ENCODE measurements at regions not wholly inside any gene's neighbourhood (a gene's known extent, or its start where the extent isn't known, plus 50 kb on each side); places are given as distances from the start of the nearest gene placed in this dataset.

- TF ChIP-seq ZHX2 (IDR thresholded peaks at IDR 0.05; ENCODE audit: low read depth) = no peak
- TF ChIP-seq ZHX2 (CRISPR knock-in tag; IDR thresholded peaks at IDR 0.05; ENCODE audit: borderline replicate concordance) = no peak
- no peak; the same call in 1 of the 2 replicates for TF ChIP-seq NCOR1 (IDR thresholded peaks at IDR 0.05; ENCODE audit: borderline replicate concordance, low read length)
- no peak for TF ChIP-seq GLMP (CRISPR knock-in tag; IDR thresholded peaks at IDR 0.05; ENCODE audit: borderline replicate concordance)
- TF ChIP-seq TGIF2 (CRISPR knock-in tag; IDR thresholded peaks at IDR 0.05) = peak; percentile 12; the same call in 1 of the 2 replicates
- no peak for TF ChIP-seq HCFC1 (IDR thresholded peaks at IDR 0.05; ENCODE audit: low read depth, low read length)
- peak; percentile 67 for TF ChIP-seq SAP130 (CRISPR knock-in tag; IDR thresholded peaks at IDR 0.05; ENCODE audit: low read depth)
- TF ChIP-seq RFXAP (CRISPR knock-in tag; IDR thresholded peaks at IDR 0.05; ENCODE audit: borderline replicate concordance) = peak; percentile 94
- TF ChIP-seq HMGXB3 (CRISPR knock-in tag; IDR thresholded peaks at IDR 0.05; ENCODE audit: borderline replicate concordance) = 0 out of 2 replicates have a peak, but pooled peaks have one; percentile 12
- no peak for TF ChIP-seq ZNF317 (CRISPR knock-in tag; IDR thresholded peaks at IDR 0.05)
- no peak for TF ChIP-seq HHEX (CRISPR knock-in tag; IDR thresholded peaks at IDR 0.05)
- peak; percentile 48; the same call in 1 of the 2 replicates for TF ChIP-seq ZNF292 (CRISPR knock-in tag; IDR thresholded peaks at IDR 0.05; ENCODE audit: borderline replicate concordance, low read depth)
- TF ChIP-seq RNF219 (CRISPR knock-in tag; IDR thresholded peaks at IDR 0.05) = no peak
- TF ChIP-seq ZNF101 (CRISPR knock-in tag; IDR thresholded peaks at IDR 0.05; ENCODE audit: borderline replicate concordance, low read depth) = no peak
- TF ChIP-seq ZNF234 (CRISPR knock-in tag; conservative IDR thresholded peaks at IDR 0.05) = 0 out of 2 replicates have a peak, but pooled peaks have one; percentile 56
Observed at GRCh38 chr7:140230861-140231770, 54.3 kb upstream of the KDM7A start (continued).

Measured in HepG2 (cell line).